GM19239 (cell line): ENCODE measurements at regions not wholly inside any gene's neighbourhood (a gene's known extent, or its start where the extent isn't known, plus 50 kb on each side); places are given as distances from the start of the nearest gene placed in this dataset.

ENCODE experiments used
- DNase-seq: peaks from one replicate; pipeline ENCODE4 v3.0.0; 2011; ENCODE audit warnings: low spot score; ENCODE audit not compliant: insufficient read length
- FAIRE-seq: peaks from 2 replicates; lab custom pipeline; 2011; peaks lifted over from hg19 to GRCh38; lab: Jason Lieb, UNC

DNA sequence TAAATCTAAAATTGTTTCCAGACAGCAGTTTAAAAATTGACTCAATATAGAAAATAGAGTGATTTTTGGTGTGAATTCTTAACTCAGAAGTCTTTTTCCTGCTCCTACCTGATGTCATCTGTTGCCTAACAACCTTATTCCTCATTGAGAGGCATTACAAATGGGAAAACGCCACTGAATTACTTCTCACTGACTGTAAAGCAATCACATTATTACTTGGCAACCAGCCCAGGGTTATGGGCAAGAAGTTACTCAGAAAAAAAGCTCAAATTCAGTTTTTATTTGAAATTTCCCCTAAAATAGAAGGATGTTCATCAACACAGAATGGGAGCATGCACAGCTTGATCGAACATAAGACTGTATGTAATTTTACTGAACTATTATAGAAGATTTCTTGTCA is 201.8 kb upstream of the GULP1 start:
- DNase-seq (no peak), FAIRE-seq (no peak)

DNA sequence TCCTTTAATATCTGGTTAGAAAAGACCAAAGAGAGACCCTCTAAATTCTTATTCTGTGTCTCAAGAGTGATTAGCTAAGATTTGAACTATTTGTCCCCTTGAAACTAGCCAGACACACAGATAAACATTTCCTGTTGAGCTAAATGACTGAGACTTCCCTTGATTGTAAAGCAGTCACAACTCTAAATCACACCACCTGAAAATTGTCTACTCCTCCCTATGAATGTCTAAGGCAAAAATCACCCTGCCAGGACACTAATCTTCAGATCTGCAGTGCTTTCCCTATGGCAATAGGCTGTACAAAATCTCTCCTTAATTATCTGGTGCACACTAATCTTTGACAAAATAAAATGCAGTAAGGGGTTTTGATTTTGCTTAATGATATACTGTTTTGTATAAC is 200.5 kb upstream of the GULP1 start:
- FAIRE-seq (no peak), DNase-seq (no peak)

DNA sequence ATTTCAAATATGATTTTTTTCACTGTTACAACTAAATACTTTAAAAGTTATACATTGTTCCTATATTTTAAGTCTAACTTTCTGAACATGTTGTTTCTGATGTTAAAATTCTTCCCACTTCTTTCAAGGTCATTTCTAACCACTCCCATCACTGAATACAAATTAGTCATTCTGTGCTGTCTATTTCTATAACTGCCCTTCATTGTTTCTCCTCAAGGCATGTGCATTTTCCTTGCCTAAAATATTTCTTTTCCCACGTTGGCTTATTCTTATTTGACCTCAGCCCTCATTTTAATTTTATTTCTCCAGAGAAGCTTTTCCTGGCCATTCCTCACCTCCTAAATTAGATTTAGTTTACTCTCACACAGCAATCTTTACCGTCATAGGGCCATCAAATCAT is 198.9 kb upstream of the GULP1 start:
- FAIRE-seq (no peak), DNase-seq (no peak)

- FAIRE-seq (no peak), DNase-seq (no peak)
Measured at GRCh38 chr2:188096910-188097309, 194.8 kb upstream of the GULP1 start.

- FAIRE-seq (no peak), DNase-seq (no peak)
Measured at GRCh38 chr2:188102881-188103280, 188.8 kb upstream of the GULP1 start.

GRCh38 chr2:188114014-188114413 is 177.7 kb upstream of the GULP1 start:
- no peak for DNase-seq
- FAIRE-seq, result no peak

DNA sequence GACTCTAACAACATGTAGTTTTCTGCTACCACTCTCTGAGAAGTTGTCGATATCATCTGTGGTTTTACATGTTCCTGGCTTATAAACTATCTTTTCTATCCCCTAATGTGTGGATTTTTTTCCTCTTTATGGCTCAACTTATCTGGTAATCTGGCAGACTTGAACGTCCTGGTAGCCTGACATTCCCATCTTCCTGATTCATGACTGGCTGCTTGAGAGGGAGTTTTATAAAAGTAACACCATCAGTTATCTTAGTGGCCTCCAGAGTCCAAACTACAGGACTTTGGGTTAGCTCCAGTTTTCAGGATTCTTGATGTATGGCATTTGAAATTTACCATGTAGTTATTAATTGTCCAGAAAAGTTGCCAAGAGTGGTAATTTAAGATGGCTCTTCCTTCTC is 174.0 kb upstream of the GULP1 start:
- DNase-seq (no peak), FAIRE-seq (no peak)

GRCh38 chr2:188118431-188118830 is 173.2 kb upstream of the GULP1 start:
- DNase-seq (no peak), FAIRE-seq (no peak)

- no peak for FAIRE-seq
Measured at GRCh38 chr2:188119112-188119838, 172.4 kb upstream of the GULP1 start.

DNA sequence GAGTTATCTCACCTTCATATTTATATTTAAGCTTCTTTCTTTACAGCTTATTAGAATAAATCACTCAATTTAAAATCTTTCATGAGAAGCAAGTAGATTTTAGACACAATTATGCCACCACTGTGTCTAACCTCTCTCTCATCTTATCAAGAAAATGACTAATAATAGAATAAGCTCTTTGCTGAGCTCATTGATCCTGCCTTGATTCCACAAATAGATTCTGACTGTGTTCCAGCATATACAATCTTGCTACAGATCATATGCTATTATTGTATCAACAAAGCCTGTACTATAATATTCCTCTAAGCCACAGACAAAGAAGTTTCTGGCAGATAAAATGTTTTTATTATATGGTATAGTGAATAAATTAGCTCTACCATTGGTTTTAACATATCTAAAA is 168.7 kb upstream of the GULP1 start:
- DNase-seq (no peak), FAIRE-seq (no peak)

More at GRCh38 chr2:188119112-188119838, 172.4 kb upstream of the GULP1 start:
- no peak for DNase-seq

- DNase-seq (no peak), FAIRE-seq (no peak)
Measured at GRCh38 chr2:188129677-188130076, 162.0 kb upstream of the GULP1 start.

- no peak for FAIRE-seq
- no peak for DNase-seq
Measured at GRCh38 chr2:188130317-188130716, 161.4 kb upstream of the GULP1 start.

DNA sequence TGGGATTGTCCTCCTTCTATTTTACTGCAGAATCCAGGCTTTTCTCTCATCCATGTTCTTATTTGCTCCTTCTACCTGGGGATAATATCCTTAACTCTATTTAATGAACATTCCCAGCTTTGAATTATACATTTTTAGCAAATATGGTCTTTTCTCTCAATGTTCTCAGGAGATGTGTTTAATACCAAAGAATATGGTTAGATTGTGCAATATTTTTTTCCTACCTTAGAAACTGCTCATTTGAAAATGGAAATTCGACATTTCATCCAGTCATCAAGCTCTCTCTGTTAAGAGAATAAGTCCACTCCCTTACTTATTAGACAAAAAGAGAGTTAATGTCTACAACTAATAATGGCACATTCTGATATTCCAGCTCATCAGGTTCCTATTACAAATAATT is 160.4 kb upstream of the GULP1 start:
- DNase-seq, result no peak
- no peak for FAIRE-seq

DNA sequence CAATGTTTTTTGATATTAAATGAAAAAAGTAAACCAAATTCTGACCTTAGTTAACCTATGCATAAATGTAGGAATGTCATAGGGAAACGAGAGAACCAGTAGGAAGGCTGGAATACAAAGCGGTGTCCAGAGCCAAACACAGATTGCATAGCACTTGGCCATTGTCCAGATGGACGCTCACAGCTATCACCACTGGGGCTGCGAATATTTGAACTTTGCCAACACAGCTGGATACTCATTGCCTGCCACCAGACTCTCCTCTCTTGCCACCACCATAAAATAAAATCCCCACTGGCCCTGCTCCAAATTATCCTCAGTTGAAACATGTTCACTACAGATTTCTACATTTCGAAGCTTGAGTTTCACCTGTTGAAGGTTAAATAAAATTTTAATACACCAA is 159.3 kb upstream of the GULP1 start:
- no peak for DNase-seq
- FAIRE-seq, result no peak

GRCh38 chr2:188134241-188134640 is 157.4 kb upstream of the GULP1 start:
- FAIRE-seq, result no peak
- no peak for DNase-seq

GRCh38 chr2:188138313-188138712 is 153.4 kb upstream of the GULP1 start:
- no peak for FAIRE-seq
- DNase-seq, result no peak

GRCh38 chr2:188142088-188142487 is 149.6 kb upstream of the GULP1 start:
- FAIRE-seq, result no peak
- no peak for DNase-seq

GRCh38 chr2:188142636-188143295 is 148.9 kb upstream of the GULP1 start:
- no peak for DNase-seq
- FAIRE-seq, result no peak

GRCh38 chr2:188145885-188146284 is 145.8 kb upstream of the GULP1 start:
- DNase-seq (no peak), FAIRE-seq (no peak)

DNA sequence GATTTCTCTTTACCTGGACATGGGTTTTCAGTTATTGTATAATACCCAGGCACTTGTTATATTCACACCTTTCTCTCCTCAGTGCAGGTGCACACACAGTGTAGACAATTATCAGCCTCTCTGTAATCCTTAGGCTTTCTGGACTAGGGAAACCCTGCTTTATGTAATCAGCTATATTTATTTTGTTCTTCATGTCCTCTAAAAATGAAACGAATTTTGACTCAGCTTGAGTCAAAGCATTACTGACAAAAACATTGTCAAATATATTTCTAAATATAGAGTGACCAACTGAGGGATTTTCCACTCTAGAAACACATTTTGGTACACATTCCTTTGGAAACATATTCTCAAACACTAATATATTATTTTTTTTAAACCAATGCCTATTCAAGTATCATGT is 144.8 kb upstream of the GULP1 start:
- FAIRE-seq (no peak), DNase-seq (no peak)

DNA sequence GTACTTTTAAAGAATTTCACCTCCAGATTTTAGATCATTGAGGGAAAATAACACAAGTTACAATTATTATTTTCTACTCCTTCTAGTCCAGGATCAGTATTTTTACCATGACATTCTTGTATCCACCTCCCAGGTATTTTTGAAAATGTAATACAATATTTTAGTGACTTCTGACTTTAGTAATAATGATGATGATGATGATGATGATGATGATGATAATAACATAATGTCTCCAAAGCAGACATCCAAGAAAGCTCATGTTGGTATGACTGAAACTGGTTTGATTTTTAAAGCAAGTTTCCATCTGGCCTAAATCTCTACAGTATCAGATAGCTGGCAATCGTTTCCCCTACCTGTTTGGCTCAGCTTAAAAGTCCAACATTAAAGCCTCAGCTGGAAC is 140.0 kb upstream of the GULP1 start:
- no peak for FAIRE-seq
- no peak for DNase-seq
